IPS-NIHi7 (cell line): ENCODE measurements at regions not wholly inside any gene's neighbourhood (a gene's known extent, or its start where the extent isn't known, plus 50 kb on each side); places are given as distances from the start of the nearest gene placed in this dataset.
A peak's percentile ranks its signal among the peaks of the same experiment; 100 is the strongest.
"Not testable (repeated sequence)": the region's sequence is repeated elsewhere in the genome, so short reads cannot be mapped to it uniquely, and the experiment has no call there.

Source experiments
- DNase-seq: peaks from one replicate; pipeline ENCODE4 v3.0.0; 2012; ENCODE audit warnings: mixed read lengths; ENCODE audit errors: extremely low spot score

DNA sequence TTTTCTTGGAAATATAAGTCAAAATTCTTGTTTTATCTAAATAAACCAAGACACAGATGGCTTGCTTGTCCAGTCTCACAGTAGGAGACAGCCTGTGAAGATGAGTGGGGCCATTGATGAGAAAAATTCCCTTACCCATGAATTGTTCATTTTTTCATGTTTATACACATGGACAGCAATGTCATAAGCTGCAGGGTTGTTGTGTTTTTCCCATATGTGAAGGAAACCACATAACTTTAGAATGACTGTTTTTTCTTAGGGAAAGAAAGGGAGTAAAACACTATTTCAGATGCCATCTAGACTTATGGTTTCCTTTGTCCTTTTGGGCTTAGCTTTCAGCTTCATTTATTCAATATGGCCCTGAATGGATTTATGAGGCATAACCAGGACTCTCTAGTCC is 622.5 kb upstream of the NR5A2 start:
- DNase-seq: no peak

DNA sequence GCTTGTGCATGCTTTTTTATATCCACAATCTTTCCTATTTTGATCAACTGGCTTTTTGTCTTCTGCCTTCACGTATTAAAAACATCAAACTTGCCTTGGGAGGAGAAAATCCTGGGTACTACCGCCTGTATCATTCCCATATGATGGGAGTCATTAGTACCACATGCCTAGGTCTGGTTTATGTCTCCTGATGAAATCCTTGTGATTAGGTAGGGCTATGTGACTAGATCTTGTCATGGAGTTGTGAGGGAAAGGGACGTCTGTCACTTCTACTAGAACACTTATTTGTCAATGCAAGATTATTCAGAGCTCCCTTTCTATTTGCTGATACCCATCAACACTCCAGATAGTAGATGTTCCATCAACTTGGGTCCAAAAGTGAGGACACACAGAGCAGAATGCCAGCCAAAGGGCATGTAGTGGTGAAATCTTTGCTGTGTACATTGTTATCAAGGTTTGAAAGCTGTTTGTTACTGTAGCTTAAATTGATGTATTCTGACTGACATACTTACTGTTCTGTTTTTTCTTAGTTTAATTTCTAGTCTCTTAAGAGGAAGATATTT is 621.8 kb upstream of the NR5A2 start:
- no peak for DNase-seq

DNA sequence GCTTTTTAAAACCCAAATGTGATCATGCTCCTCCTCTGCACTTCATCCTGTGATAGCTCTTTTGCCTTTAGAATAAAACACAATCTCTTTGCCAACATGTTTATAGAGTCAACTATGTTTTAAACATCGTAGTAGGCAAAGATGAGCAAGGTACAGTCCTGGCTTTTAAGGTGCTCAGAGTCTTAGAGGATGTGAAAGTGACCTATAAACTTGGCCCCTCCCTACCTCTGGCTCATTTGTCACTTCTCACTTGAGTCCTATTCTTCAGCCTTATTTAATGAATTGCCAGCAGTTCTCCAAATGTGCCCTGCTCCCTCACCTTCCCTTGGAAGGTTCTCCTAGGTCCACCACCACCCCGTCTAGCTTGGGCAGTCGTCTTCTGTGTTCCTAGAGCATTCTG is 617.0 kb upstream of the NR5A2 start:
- DNase-seq: no peak

DNA sequence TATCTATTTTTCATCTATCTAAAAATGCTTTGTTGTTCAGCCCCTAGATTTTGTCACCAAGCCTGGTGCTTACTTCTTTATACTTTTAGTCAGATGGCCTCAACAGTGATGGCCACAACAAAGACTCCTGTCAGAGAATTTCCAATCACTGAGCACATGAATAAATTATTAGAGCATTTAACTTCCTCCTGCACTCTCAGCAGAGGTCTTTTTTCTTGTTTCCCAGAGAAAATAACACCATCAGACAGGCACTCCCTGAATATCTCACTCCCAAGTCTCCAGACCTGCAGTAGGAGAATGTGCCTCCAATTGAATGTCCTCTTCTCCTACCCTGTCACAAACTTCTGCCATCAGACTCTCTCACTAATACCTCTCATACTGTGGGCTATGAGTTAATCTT is 616.0 kb upstream of the NR5A2 start:
- DNase-seq: no peak

DNA sequence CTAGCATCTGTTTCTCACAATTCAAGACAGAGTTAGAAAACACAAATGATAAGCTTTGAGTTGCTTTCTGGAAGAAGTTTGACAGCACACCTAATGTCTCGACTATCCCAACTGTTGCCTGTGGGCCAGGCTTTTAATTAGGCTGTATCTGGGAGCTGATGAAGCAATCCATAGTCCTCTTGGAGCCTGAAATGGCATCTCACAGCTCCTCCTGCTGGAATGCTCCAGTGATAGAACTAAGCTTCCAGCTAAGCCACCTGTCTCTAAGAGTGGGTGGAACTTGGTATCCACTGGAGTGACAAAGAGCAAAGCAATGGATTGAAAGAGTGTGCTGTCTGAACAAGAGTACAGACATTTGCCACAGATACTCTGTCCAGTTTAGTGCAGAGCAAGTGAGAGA is 605.3 kb upstream of the NR5A2 start:
- DNase-seq: peak; percentile 67

DNA sequence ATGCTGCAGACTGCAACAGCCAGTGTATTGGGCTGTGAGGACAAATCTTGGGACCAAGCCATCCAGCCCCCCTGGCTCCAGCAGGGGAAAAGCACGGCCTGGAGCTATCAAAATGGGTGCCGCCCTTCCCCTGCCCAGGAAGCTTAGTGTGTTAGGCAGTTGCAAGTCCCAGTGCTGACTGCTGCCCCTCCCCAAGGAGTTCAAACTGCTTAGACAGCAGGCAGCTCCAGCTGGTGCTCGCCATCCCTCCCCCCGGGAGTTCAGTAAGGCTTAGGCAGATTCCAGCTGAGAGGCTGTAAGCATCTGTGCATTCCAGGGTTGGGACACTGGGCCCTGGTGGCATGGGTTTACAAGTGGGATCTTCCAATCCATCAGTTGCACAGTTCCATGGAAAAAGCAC is 579.6 kb upstream of the NR5A2 start:
- DNase-seq: no peak

DNA sequence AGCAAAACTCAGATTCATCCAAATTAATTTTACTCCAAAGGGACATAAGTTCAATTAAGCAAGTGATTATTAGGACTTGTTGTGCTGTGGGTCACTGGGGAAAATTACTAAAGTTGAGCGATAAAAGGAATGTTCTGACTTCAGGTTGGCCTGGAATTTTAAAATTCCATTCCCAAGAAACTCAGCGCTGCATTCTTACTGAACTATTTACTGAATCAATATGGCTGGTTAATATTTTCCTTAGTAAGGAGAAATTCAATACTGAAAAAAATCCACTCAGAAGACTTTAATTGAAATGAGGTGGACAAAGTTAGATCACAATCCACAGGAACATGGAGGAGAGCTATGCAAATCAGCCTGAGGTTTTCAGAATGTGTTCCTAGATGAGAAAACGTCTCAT is 578.9 kb upstream of the NR5A2 start:
- DNase-seq: no peak

DNA sequence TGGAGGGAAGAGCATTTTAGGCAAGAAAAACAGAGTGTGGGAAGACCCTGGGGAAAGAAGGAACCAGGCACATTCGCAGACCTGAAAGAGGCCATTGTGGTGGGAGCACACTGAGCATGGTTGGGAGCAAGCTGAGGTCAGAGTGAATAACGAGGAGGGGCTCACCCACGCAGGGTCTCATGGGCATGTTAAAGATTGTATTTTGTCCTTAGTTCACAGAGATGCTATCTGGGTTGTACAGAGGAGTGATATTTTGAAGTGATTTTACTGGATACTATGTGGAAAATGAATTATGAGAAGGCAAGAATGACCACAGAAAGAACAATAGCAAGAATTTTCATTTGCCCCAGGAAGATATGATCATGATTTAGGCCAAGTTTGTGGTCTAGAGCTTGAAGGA is 578.3 kb upstream of the NR5A2 start:
- no peak for DNase-seq

DNA sequence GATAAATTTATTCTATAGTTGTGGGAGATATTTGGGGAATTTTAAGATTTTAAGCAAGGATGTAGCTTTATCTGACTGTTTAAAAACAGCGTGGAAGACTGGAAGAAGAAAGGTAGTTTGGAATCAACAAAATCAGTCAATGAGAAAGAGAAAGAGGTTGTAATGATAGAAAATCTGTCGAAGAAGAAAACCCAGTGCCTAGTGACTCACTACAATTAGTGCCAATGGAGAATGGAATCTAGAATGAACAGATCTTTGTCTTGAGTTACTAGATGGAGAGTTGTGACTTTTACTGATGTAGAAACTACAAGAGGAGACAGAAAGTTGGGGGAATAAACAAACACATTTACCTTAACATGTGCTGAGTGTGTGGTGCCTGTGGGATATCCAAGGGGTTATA is 577.8 kb upstream of the NR5A2 start:
- DNase-seq: no peak

DNA sequence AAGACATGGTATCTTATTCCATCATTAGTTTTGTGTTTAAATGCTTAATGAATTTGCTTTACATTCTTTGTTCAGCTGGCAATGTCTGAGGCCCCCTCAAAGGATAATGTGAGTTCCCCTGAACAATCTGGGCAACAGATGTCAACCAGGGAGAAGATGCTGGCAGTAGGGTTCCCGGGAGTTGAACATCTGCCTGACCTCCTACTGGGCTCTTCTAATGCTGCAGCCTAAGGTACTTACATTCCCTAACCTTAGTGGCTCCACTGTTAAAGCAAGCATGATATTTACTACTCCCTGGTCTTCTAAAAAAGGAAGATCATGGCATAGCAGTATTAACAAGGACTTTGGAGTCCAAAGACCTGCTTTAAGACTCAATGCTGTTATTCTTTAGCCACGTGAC is 574.9 kb upstream of the NR5A2 start:
- peak; percentile 11 for DNase-seq

DNA sequence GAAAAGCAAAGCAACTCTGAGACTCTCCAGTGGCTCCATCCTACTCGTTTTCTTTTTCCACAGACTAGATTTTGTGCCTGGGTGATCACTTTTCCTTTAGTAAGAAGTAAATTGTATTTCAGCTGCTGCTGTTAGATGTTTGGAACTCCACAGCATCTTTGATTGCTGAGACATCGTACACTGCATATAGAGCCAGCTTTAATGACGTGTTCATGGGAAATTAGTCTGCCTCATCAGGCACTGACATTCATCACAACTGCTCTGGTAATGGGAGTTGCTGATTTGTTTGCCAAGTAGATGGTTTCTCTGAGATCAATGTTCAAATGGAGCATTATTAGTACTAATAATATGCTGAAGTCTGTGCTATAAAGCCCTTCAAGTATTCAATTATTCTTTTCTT is 573.8 kb upstream of the NR5A2 start:
- DNase-seq: no peak

DNA sequence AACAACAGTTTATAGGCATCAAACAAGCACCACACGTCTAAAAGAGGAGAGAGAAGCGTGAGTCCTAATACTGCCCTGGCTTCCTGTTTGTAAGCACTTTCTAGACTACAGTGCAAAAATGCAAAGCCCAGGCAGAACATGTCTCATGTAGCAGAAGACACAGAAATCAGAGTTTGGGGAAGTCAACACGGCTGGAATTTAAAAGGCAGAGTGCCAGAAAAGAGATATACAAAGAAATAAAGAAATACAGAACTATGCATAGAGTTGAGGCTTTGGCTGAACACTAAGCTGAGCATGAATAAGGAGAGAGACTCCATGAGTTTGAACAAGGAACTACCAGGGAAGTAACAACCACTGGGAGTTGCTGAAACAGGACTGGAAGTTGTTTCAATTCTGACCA is 566.6 kb upstream of the NR5A2 start:
- no peak for DNase-seq

DNA sequence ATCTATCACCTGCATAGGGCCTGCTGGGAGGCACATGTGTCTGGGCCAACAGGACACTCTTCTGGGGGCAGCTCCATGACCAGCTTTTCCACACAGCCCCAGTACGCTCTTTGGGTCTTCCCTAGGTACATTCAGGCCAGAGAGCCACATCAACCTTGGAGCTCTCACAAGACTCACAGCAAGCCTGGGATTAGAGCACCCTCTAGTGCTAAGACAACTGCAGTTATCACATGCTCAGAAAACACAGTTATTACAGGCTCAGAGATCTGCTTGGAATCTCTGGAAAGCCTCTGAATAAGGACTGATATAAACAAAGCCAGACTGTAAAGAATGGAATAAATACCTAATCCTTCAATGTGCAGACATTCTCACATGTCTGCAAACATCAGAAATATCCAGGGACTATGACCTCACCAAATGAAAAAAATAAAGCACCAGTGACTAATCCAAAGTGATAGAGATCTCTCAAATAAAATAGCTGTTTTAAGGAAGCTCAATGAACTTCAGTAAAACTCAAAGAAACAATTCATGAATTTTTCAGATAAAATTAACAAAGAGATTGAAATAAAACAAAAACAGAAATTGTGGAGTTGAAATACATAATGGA is 563.9 kb upstream of the NR5A2 start:
- peak; percentile 72 for DNase-seq

DNA sequence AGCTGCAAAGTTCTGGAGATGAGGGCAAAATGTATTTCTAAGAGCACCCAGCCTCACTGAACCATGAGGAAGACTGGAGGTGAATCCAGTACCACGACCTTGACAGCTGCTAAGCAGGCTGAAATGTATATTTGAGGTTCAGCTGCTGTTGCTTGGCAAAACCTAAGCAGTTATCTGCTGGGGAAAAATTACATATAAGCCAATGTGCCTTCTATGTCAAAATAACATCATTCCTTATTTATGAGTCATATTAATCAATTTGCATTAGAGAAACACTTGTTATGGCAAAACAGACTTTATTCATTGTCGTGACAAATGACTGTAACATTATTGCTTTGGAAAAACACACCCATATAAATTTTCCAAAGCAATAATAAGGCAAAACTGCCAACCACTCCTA is 560.5 kb upstream of the NR5A2 start:
- no peak for DNase-seq

DNA sequence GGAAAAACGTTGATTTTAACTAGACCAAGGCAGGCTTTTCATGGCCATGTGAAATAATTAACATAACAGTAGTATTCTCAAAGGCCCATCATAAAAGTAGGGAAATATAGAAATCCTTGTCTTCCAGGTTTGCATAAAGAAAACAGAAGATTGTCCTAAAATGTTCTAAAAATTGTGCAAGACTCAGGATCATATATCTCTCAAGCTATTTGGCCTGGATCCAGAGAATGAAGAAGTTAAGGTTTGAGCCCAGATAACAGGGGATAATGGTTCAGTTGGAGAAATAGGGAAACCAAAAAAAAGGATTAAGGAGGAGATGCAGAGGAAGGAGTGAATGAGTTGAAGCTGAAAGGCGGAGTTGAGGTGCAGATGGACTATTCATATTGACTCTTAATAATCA is 555.5 kb upstream of the NR5A2 start:
- no peak for DNase-seq

DNA sequence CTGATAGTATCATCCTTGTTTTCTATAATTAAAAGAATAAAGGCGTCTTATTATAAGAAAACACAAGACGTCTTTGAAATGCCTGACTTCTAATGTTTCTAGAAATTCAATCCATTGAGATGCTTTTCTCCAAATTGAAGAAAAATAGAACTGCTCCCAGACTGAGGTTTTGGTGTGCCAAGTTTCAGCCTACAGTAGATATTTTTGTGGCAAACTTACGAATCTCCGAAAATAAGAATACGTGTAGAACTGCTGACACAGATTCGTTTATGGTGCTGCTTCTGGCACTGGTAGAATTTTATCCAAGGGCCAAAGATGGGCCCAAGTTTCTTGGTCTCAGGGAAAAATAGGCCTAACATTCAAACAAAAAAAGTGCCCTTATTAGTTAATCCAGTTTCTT is 554.5 kb upstream of the NR5A2 start:
- no peak for DNase-seq

DNA sequence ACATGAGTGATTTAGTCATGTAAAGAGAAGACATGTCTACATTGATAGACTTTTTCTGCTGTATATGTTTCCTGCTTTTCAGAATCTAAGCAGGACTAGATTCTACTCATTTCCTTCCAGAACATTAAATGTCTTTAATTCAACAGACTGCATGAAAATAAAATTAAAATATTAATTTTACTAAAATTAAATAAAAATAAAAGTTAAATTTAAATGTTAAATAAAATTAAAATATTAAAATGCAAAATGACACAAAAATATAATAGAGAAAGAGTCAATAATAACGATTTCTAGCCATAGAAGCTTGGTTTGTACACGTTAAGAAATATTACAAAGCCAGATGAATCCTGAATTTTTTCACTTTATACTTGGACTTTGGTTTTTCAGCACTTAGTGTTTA is 552.8 kb upstream of the NR5A2 start:
- no peak for DNase-seq

DNA sequence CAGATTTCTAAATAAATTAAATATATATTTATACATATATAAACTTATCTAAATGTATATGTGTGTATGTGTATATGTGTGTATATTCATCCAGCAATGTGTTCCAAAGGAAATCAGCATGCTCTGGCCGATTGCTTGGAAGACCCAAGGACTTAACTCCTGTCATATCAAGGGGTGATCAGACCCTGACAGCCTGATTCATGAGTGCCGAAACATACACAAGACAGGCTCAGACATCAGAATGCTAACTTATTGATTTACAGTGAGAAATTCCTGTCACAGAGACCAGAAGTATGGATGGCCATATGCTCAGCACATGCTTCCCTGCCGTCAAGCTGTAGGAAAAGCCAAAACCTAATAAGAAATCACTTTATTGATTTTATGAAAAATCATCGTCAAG is 545.1 kb upstream of the NR5A2 start:
- no peak for DNase-seq

DNA sequence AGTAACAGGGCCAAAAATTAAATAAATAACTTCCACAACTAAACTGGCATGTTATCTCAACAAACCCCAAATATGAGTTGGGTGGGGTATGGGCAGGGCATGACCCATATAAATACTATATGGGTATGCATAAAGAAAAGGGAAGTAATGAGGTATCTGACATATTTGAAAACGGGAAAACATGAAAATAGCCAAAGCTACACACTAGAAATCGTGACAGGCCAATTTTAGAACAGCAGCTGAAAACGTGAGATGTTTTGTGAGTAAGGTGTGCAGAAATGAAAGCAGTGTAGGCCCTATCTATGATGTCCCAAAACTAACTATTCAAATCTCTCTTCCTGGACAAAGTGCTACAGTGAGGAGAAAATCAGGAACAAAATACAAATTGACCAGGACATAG is 537.9 kb upstream of the NR5A2 start:
- no peak for DNase-seq

DNA sequence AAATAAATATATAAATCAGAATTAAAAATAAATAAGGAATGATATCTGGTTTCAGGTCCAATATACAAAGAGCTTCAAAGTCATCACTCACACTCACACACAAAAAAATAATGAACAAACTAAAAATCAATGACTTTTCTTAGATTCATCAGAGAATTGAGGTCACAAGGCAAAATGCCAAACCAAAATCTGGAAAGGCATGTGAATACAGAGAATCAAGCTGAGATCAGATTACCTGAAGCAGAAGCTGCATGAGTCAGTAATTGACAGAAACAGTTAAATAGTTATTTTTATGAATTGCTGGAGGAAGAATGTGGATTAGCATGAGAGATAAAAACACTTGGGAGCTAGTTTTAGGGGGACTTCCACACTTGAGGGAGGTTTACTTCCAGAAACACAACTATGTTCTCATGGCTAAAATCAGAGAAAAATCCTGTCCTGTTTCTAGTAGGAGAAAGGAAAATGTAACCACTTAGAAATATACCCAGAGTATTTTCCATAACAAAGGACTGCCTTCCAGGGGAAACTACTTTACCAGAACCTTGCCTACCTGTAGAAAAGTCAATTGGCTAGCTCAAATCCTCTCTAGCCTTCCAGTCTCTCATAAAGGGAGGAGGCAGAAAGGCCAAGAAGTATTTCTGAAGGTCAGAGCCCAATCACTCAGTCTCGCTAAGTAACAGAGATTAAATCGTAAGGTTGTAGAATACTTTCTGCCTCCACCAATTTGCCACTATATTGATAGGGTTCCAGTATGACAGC is 536.6 kb upstream of the NR5A2 start:
- DNase-seq: peak; percentile 18

DNA sequence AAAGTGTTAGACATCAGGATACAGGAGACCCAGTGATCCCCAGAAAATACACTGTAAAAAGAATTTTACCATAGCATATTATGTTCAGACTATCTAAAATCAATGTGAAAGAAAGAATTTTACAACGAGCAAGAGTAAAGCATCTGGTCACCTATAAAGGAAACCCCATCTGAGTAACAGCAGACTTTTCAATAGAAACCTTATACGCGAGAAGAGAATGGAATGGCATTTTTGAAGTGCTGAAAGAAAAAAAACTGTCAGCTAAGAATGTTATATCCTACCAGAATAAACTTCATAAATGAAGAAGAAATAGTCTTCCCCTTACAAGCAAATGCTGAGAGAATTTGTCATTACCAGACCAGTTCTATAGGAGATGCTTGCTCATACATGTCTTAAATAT is 532.1 kb upstream of the NR5A2 start:
- no peak for DNase-seq

DNA sequence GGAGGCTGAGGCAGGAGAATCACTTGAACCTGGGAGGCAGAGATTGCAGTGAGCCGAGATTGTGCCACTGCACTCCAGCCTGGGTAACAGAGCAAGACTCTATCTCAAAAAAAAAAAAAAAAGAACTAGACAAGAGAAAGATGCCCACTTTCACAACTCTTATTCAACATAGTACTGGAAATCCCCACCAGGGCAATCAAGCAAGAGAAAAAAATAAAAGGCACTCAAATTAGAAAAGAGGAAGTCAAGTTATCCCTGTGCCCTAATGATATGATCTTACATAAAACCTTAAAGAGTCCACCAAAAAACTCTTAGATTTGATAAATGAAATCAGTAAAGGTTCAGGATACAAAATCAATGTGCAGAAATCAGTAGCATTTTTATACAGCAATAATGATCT is 528.7 kb upstream of the NR5A2 start:
- DNase-seq: not testable (repeated sequence)

DNA sequence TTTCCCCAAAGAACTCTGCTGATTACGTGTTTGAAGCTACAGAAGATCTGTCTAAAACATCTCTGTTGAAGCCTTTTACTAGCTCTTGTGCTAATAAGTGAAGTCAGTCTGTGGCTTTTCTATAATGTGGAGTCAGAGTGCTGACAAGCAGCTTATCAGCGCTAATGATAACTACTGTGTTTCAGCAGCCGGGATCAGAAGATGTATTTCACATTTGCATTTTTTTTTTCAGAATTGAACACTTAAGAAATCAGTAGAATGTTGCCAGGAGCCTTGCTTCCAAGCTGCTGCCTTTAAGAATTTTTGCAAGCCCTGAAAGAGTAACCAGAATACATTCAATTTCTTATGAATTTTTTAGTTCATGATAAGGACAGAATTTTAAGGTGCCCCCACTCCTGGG is 519.4 kb upstream of the NR5A2 start:
- no peak for DNase-seq

DNA sequence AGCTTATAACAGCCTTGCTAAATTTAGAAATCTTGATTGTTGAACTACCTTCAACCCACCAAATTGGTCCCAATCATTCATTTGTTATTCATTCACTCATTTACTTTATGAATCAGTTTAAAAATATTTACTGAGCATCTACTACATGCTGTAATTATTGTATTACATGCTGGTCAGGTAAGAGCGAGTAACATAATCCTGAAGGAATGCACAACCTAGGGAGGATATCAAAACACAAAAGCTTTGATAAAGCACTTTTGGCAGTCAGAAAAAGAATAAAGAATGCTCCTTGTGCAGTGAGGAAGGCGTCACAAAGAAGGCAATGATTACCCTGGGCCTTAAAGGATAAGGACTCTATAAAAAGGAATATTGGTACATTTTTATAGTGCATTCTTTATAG is 518.9 kb upstream of the NR5A2 start:
- DNase-seq: no peak
